GM19372 (cell line): ENCODE measurements at regions not wholly inside any gene's neighbourhood (a gene's known extent, or its start where the extent isn't known, plus 50 kb on each side); places are given as distances from the start of the nearest gene placed in this dataset.
A peak's percentile ranks its signal among the peaks of the same experiment; 100 is the strongest.
"Not testable (repeated sequence)": the region's sequence is repeated elsewhere in the genome, so short reads cannot be mapped to it uniquely, and the experiment has no call there.

ENCODE experiments used
- ATAC-seq: cut with Tn5 transposase; IDR thresholded peaks from one replicate; pipeline ENCODE4 v1.9.1; 2021; ENCODE audit warnings: mild to moderate bottlenecking, low read depth, moderate library complexity; ENCODE audit not compliant: unreplicated experiment

DNA sequence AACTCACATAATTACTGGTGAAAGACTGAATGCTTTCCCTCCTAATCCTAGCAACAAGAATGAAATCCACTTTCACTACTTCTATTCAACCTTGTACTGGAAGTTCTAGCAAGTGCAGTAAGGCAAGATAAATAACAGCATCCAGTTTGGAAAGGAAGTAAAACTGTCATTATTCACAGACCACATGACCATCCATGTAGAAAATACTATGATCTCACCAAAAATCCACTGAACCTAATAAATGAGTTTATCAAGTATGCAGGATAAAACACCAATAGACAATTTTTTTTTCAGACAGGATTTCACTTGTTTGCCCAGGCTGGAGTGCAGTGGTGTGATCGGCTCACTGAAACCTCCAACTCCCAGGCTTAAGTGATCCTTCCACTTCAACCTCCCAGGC is 117.7 kb downstream of the TMEM167A start:
- ATAC-seq = no peak

DNA sequence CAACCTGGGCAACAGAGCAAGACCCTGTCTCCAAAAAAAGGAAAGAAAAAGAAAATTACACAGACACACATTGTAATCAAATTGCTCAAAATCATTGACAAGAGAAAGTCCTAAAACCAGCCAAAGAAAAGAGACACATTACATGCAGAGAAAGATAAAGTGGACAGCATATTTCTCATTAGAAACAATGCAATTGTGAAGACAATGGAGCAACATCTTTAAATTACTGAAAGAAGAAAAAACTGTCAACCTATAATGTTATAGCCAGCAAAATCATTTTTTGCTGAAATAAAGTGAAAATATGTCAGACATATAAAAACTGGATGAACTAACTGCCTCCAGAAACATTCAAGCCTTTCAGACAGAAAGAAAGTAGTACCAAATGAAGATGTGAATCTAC is 120.6 kb downstream of the TMEM167A start:
- ATAC-seq = no peak

DNA sequence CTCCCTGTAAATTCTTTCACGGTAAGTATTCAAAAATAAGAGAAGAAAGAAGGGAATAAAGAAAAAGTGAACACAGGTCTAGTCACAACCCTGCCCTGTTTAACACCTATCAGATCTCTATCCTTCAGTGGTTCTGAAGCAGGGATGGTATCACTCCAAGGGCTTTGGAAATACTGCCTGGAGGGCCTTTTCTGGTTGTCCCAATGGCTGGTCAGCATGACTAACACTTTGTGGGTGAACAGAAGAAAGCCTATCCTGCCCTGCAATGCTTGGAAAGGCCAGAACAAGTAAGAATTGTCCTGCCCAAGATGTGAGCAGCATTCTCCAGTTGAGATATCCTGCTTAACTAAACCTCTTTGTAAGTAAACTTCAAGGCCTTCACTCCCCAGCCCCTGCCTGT is 124.9 kb downstream of the TMEM167A start:
- ATAC-seq = no peak

DNA sequence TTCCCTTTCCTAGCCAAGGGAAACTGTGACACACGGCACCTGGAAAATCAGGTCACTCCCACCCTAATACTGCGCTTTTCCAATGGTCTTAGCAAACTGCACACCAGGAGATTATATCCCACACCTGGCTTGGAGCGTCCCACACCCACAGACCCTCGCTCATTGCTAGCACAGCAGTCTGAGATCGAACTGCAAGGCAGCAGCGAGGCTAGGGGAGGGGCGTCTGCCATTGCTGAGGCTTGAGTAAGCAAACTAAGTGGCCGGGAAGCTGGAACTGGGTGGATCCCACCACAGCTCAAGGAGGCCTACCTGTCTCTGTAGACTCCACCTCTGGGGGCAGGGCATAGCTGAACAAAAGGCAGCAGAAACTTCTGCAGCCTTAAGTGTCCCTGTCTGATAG is 132.9 kb downstream of the TMEM167A start:
- not testable (repeated sequence) for ATAC-seq

DNA sequence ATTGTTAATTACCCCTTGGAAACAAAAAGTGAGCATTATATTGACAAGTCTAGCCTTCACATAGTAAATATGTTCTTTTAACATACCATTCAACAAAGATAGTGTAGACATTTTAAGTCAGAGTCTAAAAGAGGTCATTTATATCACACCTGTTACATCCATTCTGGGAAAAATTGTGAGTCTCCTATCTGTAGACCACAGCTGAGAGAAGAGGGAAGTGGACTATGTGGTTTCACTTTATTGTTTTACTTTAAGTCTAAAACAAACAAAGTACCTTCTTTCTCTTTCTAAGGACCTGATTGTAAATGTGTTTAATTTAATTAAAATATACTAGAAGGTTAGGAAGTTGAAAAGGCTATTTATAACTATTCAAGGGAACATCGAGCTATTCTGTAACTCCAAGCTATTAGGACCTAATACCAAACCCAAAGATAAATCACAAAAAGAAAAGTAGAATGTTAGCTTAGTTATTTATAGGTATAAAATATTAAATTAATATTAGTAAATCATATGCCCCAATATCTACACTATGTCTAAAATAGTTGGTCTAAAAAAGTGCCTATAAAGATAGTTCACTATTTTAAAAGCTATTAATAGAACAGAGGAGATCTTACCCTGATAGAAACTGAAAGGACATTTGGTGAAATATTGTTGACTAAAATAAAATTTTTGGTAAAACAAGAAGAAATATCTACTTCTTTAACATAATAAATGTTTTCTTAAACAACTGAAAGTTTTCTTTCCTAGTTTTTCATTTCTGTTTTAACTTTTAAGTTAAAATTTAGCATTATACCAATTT is 134.9 kb downstream of the TMEM167A start:
- peak; percentile 64 for ATAC-seq

DNA sequence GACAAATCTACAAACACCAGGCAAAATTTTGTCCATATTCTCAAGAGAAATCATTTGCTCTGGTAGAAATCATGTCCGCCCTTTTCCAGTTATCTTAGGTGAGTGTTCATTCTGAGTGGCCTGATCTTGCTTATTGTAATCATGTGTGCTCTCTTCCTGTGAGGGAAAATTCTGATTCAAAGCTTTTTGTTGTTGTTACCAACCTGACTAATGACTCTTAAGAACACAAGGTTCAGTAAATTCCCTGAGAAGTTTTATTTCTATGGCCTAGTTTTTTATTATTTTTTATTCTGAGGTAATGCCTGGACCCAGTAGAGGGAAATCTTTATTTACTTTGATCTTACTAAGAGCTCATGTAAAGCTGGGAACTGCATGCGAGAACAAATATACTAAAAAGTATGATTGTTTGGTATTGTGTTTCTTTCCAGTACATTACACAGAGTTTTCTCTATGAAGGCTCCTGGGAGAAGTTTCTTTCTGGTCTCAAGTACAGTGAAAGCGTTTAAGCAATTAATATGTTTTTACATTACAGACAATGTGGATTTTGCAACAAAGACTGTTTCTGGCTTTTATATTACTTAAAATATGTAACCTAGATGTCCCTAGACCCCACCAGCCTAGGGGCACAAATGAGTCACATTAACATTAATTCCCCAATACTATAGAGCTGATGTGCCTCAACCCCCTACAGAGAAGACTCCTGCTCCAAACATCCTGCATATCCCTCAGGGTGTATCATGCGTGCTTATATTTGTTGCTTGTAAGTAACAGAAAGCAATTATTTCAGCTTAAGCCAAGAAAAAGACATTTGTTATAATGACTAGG is 138.1 kb downstream of the TMEM167A start:
- no peak for ATAC-seq

DNA sequence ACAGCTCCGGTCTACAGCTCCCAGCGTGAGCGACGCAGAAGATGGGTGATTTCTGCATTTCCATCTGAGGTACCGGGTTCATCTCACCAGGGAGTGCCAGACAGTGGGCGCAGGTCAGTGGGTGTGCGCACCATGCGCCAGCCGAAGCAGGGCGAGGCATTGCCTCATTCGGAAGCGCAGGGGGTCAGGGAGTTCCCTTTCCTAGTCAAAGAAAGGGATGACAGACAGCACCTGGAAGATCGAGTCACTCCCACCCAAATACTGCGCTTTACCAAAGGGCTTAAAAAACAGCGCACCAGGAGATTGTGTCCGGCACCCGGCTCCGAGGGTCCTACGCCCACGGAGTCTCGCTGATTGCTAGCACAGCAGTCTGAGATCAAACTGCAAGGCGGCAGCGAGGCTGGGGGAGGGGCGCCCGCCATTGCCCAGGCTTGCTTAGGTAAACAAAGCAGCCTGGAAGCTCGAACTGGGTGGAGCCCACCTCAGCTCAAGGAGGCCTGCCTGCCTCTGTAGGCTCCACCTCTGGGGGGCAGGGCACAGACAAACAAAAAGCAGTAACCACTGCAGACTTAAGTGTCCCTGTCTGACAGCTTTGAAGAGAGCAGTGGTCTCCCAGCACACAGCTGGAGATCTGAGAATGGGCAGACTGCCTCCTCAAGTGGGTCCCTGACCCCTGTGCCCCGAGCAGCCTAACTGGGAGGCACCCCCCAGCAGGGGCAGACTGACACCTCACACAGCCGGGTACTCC is 144.5 kb downstream of the TMEM167A start:
- ATAC-seq = not testable (repeated sequence)

DNA sequence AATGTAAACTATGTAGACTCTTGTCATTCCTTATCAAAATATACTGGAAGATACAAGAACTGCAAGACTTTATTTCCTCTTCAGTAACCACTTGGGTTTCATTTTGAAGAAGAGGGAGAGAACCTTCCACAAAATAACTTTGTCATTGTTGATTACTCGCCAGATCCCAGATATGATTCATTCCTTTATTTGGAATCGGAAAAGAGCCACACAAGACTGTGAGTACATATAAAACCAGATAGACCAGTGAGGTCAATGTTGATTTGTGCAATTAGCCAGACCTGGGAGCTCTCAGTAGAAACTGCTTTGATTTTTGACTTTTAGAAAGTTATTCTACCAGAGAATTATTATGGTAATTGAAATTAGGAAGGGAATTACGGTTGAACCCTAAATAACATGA is 146.1 kb downstream of the TMEM167A start:
- no peak for ATAC-seq

DNA sequence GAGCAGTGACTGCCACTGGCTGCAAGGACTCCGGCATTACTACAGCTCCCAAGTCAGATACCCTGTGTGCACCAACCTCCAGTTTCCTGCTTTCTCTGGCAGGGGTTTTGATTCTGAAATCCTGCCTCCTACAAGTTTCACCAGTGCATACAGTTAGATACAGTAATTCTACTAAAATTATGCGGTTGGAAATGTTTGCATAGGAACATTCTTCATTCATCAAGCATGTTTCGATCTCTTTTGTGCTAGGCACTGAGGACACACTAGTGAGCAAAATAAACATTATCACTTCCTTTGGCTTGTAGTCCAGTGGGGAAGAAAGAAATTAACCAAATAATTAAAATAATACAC is 152.2 kb downstream of the TMEM167A start:
- no peak for ATAC-seq

DNA sequence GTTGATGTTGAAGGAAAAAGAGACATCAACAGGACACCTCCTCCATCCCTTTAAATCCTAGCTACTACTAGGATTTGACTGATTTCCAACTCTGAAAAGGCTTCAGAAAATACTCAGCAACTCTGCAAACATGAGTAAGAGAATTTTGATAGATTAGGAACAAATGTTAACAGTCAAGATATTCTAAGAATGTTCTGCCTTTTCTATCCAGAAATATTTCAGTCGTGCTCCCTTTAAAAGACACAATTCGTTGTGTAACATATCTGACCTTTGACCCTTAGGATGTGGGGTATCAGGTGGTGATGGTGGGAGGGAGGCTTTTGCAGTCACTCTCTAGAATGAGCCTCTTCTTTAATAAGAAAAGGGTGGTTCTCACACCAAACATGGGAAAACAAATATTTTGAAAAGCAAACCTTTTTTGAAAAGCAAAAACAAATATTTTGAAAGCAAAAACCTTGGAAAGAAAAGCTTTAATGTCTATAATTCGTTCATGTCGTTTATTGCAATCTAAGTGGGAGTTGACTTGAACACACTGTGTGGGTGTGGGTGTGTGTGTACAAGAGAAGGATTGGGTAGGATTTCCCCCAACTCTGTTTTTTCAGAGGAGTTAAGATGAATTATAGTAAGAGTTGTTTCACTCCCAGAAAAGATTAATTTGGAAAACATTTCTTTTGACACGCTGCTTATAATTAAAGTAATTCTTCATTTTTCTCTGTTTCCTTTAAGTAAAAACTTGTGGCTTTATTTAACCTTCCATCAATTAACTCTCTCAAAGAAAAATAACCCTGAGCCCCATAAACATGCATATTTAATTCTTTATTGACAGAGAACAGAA is 152.8 kb downstream of the TMEM167A start:
- no peak for ATAC-seq

DNA sequence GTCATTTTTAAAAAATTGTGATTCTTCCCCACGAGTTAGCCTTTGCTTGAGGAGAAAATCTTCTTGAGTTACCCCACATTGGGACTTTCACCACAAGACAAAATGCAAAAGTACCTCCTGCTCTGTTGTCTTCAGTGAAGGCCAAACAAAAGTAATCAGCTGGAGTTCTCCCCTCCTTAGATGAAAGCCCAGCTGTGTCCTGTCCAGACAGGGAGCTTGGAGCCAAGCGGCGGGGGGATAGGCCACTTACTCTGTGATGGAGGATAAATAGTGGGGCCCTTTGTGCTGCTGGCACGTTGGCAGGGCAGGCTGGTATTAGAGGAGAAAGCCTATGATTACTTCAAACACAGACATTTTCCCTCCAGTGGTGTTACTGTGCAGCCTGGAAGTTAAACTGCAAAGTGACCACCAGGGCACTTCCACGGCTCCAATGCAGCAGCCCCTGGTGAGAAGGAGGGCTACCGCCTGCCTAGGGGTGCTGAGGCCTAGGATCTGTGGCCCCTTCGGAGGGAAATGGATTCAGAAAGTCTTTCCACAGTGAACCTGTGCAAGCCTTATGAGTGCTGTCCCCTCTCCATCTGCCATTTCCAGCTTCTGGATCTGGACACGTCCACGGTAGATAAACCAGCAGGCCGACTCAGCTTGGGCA is 155.0 kb downstream of the TMEM167A start:
- no peak for ATAC-seq

DNA sequence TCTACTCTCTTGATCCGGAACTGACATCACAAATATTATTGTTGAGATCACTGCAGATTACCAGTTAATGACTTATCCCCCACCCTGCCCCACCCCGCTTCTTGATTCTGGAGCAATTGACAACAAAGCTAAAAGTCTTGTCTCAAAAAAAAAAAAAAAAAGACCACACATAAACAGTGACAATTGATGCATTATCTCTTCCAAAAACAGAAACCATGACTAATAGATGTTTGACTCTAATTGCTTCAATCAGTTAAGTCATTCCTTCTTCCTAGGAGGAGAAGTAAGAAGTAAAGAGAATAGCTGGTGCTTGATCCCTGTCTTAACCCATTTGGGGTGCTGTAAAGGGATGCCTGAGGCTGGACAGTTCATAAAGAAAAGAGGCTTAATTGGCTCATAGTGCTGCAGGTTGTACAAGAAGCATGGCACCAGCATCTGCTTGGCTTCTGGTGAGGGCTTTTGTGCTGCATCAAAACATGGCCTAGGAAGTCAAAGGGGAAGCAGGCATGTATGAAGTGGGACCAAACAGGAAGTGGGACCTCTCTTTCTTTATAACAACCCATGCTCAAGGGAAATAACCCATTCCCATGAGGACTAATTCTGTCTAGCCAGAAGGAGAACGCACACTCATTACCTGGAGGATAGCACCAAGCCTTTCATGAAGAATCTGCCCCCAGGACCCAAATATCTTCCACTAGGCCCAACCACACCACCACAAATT is 158.7 kb downstream of the TMEM167A start:
- ATAC-seq = no peak

DNA sequence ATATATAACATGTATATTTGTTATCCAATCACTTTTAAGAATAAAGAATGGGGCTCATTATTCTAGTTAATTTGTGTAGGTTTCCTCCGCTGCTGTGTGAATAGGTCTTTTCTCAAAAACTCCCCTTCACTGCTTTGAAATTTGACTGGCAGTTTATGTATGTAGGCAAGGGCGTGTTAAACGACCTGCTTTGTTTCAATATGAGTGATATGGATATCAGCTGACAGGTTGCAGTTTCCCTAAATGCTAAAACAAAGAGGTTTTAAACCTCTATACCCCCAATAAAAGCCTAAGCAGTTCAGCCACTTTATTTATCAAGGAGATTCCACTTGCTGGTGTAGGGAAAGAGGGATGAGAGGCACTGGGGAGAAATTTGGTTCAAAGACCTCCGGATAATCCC is 159.6 kb downstream of the TMEM167A start:
- no peak for ATAC-seq

DNA sequence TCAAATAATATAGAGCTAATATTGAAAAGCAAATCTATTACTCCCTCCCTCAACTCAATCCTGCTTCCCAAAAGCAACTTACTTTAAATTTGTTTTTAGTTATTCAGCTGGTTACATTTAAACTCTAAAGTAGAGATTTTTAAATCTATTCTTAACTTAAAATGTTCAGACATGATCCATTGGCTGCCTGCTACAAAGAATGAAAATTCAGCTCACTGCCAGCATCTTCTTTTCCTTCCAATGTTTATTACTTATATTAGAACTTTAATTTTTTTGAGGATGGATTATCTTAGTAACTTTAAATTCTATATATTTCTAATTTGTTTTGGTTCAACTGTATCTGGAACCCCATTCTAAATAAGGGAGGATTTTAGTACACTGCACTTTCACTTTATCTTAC is 163.2 kb downstream of the TMEM167A start:
- ATAC-seq = no peak

DNA sequence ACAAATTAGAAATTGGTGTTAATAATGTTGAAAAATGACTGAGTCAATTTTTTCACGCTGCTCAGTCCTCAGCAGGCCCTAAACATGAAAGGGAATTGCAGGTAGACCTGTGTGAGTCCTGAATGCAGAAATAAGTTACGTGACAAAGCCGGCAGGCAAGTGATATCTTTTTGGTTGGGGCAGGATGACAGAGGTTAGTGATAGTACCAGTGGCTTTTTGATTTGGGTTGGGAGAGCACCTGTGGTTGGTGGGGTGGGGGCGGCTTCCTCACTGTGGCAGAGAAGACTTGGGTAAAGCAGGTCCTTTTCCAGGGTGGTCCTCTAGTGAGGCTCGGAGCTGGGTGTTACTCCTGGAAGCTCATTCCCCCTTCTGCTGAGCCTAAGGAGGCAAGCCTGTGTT is 164.7 kb downstream of the TMEM167A start:
- no peak for ATAC-seq

DNA sequence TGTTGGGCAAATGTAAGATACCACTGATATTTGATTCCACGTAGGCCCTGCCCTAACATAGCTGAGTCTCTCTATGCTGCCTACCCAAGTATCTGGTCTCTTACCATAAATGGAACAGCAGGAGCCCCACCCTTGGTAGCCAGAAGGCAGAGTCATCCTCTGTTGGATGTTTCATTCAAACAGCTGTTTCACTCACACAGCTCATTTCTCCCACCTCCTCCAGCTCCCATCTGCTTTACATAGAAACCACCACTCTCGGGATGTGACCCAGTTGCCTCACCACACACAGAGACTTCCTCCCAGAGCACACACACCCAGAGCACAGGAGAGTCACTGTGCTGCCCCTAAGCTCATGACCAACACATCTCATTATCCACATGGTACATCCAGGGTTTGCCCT is 165.3 kb downstream of the TMEM167A start:
- no peak for ATAC-seq

DNA sequence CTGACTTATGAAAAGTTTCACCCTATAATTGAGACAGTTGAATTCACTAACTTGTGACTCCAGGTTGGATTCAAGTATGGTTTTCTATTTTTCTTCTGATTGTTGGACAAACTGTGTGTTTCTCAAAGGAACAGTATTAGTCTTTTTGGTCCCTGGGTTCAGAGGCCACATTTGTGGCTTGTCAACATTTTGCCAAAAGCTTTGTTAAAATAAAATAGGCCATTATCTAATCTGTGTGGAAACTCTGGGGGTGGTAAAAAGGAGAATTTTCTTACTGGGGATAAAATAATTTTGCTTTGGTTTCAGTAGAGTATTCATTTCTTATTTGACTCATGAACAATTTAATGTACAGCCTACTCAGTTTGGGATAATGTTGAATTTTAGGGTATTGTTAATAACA is 166.3 kb downstream of the TMEM167A start:
- ATAC-seq = no peak

DNA sequence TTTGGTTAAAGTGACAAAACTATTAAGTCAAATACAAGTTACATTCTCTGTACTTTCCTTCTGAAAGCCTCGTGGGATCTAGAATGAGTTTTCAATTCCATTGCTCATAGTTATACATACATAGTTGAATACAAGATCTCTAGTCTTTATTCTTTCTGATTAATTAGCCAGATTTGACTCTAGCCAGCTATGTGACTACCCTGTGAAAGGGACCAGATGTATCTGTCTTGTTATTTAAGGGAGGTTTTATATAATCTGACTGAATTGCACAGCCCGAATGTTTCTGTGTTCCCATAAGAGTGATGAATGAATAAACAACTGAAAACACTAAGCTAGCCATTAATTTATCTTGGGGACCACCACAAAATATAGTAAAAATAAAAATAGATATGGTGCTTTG is 166.7 kb downstream of the TMEM167A start:
- no peak for ATAC-seq

DNA sequence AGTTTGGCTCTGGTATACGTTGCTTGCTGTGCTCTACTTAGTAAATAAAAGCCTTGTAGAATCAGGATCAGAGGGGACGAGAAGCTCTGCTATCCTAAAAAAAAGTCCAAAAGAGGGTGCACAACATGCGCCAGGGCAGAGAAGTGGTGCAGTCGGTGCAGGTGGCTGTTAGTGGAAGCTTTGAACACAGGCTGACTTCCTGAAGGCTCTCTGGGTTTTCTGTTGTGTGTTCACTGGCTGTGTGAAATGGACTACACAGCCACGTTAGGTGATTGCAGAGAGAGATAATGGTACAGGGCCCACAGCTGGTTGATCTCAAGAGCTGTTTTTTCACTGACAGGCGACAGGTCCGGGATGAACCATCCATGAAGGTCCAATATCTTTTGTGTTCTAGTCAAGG is 167.4 kb downstream of the TMEM167A start:
- no peak for ATAC-seq
